K562 (cell line): ENCODE measurements at regions not wholly inside any gene's neighbourhood (a gene's known extent, or its start where the extent isn't known, plus 50 kb on each side); places are given as distances from the start of the nearest gene placed in this dataset.

Experiments used
- BRD9 ChIP-seq: fragments of 450-650 bp; IDR thresholded peaks from 2 replicates; pipeline ENCODE4 v1.6.1; 2018; ENCODE audit warnings: low read depth; ENCODE audit not compliant: partially characterized antibody
- CTCF ChIP-seq, 3 experiments: IDR thresholded peaks in 2 of 3; conservative IDR thresholded peaks in 1 of 3; 2 replicates each; pipeline ENCODE4 v1.5.1; 2011 to 2012; ENCODE audit warnings: low read length in 3 of 3, mild to moderate bottlenecking in 3 of 3, control low read depth in 2 of 3, improper control_type of control experiment in 1 of 3, inconsistent platforms in 1 of 3, low read depth in 1 of 3, mixed read lengths in 1 of 3, moderate library complexity in 1 of 3; ENCODE audit not compliant: insufficient read depth in 2 of 3
- CUX1 ChIP-seq: fragments of 200-800 bp; sonication (Bioruptor generic); IDR thresholded peaks from 2 replicates; pipeline ENCODE4 v1.6.1; 2016; ENCODE audit warnings: missing genetic modification characterization, missing compliant biosample characterization
- EP300 ChIP-seq: IDR thresholded peaks from 2 replicates; pipeline ENCODE4 v1.6.1; 2012; ENCODE audit warnings: low read length, improper control_type of control experiment
- MTF1 ChIP-seq: fragments of 250-450 bp; sonication (Bioruptor Pico); IDR thresholded peaks from 2 replicates; pipeline ENCODE4 v1.9.0; 2021; ENCODE audit warnings: moderate library complexity, mild to moderate bottlenecking, inconsistent platforms, borderline replicate concordance
- RCOR1 ChIP-seq, 2 experiments: IDR thresholded peaks; 2 replicates each; pipeline ENCODE4 v1.6.1; 2012; ENCODE audit warnings: low read depth in 2 of 2, low read length in 2 of 2, borderline replicate concordance in 1 of 2, improper control_type of control experiment in 1 of 2
- ZBTB33 ChIP-seq: sonication (generic); formaldehyde crosslinking; IDR thresholded peaks from 2 replicates; pipeline ENCODE4 v1.8.1; 2023; ENCODE audit warnings: mild to moderate bottlenecking, missing genetic modification reagents
- ZKSCAN1 ChIP-seq: fragments of 150-350 bp; IDR thresholded peaks from 2 replicates; pipeline ENCODE4 v1.6.1; 2016; ENCODE audit warnings: low read depth, low read length
- ZNF592 ChIP-seq: fragments of 450-650 bp; IDR thresholded peaks from 2 replicates; pipeline ENCODE4 v1.6.1; 2017; ENCODE audit warnings: antibody characterized with exemption, mild to moderate bottlenecking
- TF ChIP-seq, protein P1 (sequence below), 2 experiments: fragments of 450-650 bp in 1 of 2; IDR thresholded peaks; 2 replicates each; pipeline ENCODE4 v1.6.1; 2011 to 2017; ENCODE audit warnings: low read depth in 2 of 2, antibody characterized with exemption in 1 of 2, borderline replicate concordance in 1 of 2, low read length in 1 of 2, mild to moderate bottlenecking in 1 of 2, mixed read lengths in 1 of 2; ENCODE audit not compliant: control insufficient read depth in 1 of 2
- TF ChIP-seq, protein P2 (sequence below), 2 experiments: fragments of 200-800 bp in 1 of 2; sonication (Bioruptor generic) in 1 of 2; sonication (generic) in 1 of 2; formaldehyde crosslinking in 1 of 2; IDR thresholded peaks in 1 of 2; conservative IDR thresholded peaks in 1 of 2; 2 replicates each; pipeline versions ENCODE4 v1.5.0 to v1.6.1; 2016 to 2020; ENCODE audit warnings: missing compliant biosample characterization in 1 of 2, missing genetic modification characterization in 1 of 2, missing genetic modification reagents in 1 of 2

DNA sequence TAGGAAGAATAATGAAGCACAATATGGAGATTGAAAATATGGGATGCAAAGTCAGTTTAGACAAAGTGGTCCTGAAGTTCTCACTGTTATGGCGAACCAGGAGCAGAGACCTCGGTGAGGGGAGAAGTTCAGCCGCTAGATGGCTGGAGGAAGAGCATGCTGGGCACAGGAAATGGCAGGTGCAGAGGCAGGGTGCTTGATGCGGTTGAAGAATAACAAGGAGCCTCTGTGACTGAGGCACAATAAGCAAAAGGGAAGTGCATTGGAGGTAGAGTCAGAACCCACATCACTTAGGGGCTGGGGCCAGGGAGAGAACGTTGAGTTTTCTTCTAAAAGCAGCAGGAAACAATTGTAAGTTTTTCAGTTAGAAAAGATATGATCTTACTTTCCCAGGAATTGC, 1725.2 kb downstream of the EFNB2 start:
- TF ChIP-seq MTF1 (CRISPR knock-in tag) (no peak), CTCF (IDR thresholded peaks at IDR 0.05 in 2 of 3, conservative IDR thresholded peaks at IDR 0.05 in 1 of 3; ENCODE audit: insufficient read depth in 2 of 3, low read depth in 1 of 3, low read length in 3 of 3) (no peak), CUX1 (CRISPR knock-in tag) (no peak), EP300 (no peak), ZKSCAN1 (no peak), RCOR1 (IDR thresholded peaks at IDR 0.05; ENCODE audit: borderline replicate concordance in 1 of 2, low read depth in 2 of 2, low read length in 2 of 2) (no peak), ZNF592 (no peak), BRD9 (no peak), ZBTB33 (CRISPR knock-in tag) (no peak)
- TF ChIP-seq, protein P1, sequence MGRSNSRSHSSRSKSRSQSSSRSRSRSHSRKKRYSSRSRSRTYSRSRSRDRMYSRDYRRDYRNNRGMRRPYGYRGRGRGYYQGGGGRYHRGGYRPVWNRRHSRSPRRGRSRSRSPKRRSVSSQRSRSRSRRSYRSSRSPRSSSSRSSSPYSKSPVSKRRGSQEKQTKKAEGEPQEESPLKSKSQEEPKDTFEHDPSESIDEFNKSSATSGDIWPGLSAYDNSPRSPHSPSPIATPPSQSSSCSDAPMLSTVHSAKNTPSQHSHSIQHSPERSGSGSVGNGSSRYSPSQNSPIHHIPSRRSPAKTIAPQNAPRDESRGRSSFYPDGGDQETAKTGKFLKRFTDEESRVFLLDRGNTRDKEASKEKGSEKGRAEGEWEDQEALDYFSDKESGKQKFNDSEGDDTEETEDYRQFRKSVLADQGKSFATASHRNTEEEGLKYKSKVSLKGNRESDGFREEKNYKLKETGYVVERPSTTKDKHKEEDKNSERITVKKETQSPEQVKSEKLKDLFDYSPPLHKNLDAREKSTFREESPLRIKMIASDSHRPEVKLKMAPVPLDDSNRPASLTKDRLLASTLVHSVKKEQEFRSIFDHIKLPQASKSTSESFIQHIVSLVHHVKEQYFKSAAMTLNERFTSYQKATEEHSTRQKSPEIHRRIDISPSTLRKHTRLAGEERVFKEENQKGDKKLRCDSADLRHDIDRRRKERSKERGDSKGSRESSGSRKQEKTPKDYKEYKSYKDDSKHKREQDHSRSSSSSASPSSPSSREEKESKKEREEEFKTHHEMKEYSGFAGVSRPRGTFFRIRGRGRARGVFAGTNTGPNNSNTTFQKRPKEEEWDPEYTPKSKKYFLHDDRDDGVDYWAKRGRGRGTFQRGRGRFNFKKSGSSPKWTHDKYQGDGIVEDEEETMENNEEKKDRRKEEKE (IDR thresholded peaks at IDR 0.05; ENCODE audit: borderline replicate concordance in 1 of 2, control insufficient read depth in 1 of 2, low read depth in 2 of 2, low read length in 1 of 2) = no peak
- TF ChIP-seq, protein P2, sequence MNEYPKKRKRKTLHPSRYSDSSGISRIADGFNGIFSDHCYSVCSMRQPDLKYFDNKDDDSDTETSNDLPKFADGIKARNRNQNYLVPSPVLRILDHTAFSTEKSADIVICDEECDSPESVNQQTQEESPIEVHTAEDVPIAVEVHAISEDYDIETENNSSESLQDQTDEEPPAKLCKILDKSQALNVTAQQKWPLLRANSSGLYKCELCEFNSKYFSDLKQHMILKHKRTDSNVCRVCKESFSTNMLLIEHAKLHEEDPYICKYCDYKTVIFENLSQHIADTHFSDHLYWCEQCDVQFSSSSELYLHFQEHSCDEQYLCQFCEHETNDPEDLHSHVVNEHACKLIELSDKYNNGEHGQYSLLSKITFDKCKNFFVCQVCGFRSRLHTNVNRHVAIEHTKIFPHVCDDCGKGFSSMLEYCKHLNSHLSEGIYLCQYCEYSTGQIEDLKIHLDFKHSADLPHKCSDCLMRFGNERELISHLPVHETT (CRISPR knock-in tag; conservative IDR thresholded peaks at IDR 0.05 in 1 of 2, IDR thresholded peaks at IDR 0.05 in 1 of 2) = no peak
